Thyroid gland (tissue), 4 donors: ENCODE measurements at regions not wholly inside any gene's neighbourhood (a gene's known extent, or its start where the extent isn't known, plus 50 kb on each side); places are given as distances from the start of the nearest gene placed in this dataset.

Experiments
- DNase-seq, 2 donors: peaks; one replicate each; pipeline ENCODE4 v3.0.0-alpha.2; 2019
- H3K27ac ChIP-seq, 3 donors: fragments of 200-600 bp; sonication (generic); 1 replicate in 2 of 3; 2 replicates in 1 of 3; pipeline ENCODE4 v1.5.1; 2016 to 2019; ENCODE audit warnings: mild to moderate bottlenecking in 1 of 3, moderate library complexity in 1 of 3
- H3K27me3 ChIP-seq: fragments of 200-600 bp; sonication (generic); one replicate; pipeline ENCODE4 v1.5.1; 2019
- H3K36me3 ChIP-seq, 2 donors: fragments of 200-600 bp; sonication (generic); one replicate each; pipeline ENCODE4 v1.5.1; 2016 to 2019
- H3K4me1 ChIP-seq, 2 donors: fragments of 200-600 bp; sonication (generic); one replicate each; pipeline ENCODE4 v1.5.1; 2017 to 2019
- H3K4me3 ChIP-seq, 3 donors: fragments of 200-600 bp; sonication (generic); replicated peaks in 1 of 3; 1 replicate in 2 of 3; 2 replicates in 1 of 3; pipeline ENCODE4 v1.5.1; 2016; ENCODE audit warnings: mild to moderate bottlenecking in 1 of 3
- H3K9me3 ChIP-seq: fragments of 200-600 bp; sonication (generic); one replicate; pipeline ENCODE4 v1.5.1; 2017
- CTCF ChIP-seq, 6 experiments: fragments of 200-600 bp in 3 of 6; fragments of 450-650 bp in 3 of 6; sonication (generic) in 3 of 6; IDR thresholded peaks; one replicate each; pipeline ENCODE4 v1.5.1; 2016 to 2019; ENCODE audit warnings: antibody characterized with exemption in 6 of 6, mild to moderate bottlenecking in 2 of 6, inconsistent platforms in 1 of 6, moderate library complexity in 1 of 6
- POLR2A ChIP-seq, 2 donors: fragments of 450-650 bp; IDR thresholded peaks; one replicate each; pipeline ENCODE4 v1.6.1; 2017; ENCODE audit warnings: antibody characterized with exemption in 2 of 2, mild to moderate bottlenecking in 2 of 2, moderate library complexity in 1 of 2
- WGBS, 2 donors: methylation state at CpG; one replicate each; pipeline ENCODE4 v1.1.5; 2017; 5-methylcytosine and 5-hydroxymethylcytosine counted together
- intact Hi-C: fragments of 100-400 bp; cut with DNase I; formaldehyde crosslinking; loops from one replicate; pipeline ENCODE4 v1.15.1; 2023

GRCh38 chr15:36330598-36330997, 248.8 kb upstream of the CDIN1 start:
- Histone ChIP-seq H3K4me1 (no peaks in the 10 kb centered on the region), H3K4me3 (no peak overlapping the region), H3K36me3 (no peaks in the 10 kb centered on the region), H3K9me3 (no peaks in the 10 kb centered on the region), H3K27ac (no peak overlapping the region), H3K27me3 (no peaks in the 10 kb centered on the region)
- WGBS, 2 donors = 66 to 74% methylated on average over 3 of the region's 3 CpGs
- TF ChIP-seq POLR2A (IDR thresholded peaks at IDR 0.05) (no peak), CTCF (IDR thresholded peaks at IDR 0.05) (no peak)
- intact Hi-C loops = no loop called here
- no peak for DNase-seq

- H3K27ac ChIP-seq = no peak overlapping the region
- no peak overlapping the region for H3K4me3 ChIP-seq
- no peaks in the 10 kb centered on the region for H3K4me1 ChIP-seq
- TF ChIP-seq CTCF (IDR thresholded peaks at IDR 0.05) = no peak
- no peak for TF ChIP-seq POLR2A (IDR thresholded peaks at IDR 0.05)
- H3K27me3 ChIP-seq = no peaks in the 10 kb centered on the region
- 73 to 74% methylated on average over 6 of the region's 6 CpGs for WGBS, 2 donors
- H3K36me3 ChIP-seq = no peaks in the 10 kb centered on the region
- intact Hi-C loops = no loop called here
- DNase-seq = no peak
- no peaks in the 10 kb centered on the region for H3K9me3 ChIP-seq
These were observed 247.7 kb upstream of the CDIN1 start for GRCh38 chr15:36331531-36332275.

GRCh38 chr15:36332301-36332700, 247.1 kb upstream of the CDIN1 start:
- H3K27ac ChIP-seq = no peak overlapping the region
- no peak for TF ChIP-seq CTCF (IDR thresholded peaks at IDR 0.05)
- TF ChIP-seq POLR2A (IDR thresholded peaks at IDR 0.05) = no peak
- H3K4me1 ChIP-seq = no peaks in the 10 kb centered on the region
- intact Hi-C loops = no loop called here
- 93 to 97% methylated on average over 2 of the region's 2 CpGs for WGBS, 2 donors
- H3K27me3 ChIP-seq = no peaks in the 10 kb centered on the region
- no peaks in the 10 kb centered on the region for H3K9me3 ChIP-seq
- H3K4me3 ChIP-seq = no peak overlapping the region
- no peaks in the 10 kb centered on the region for H3K36me3 ChIP-seq
- no peak for DNase-seq

DNA sequence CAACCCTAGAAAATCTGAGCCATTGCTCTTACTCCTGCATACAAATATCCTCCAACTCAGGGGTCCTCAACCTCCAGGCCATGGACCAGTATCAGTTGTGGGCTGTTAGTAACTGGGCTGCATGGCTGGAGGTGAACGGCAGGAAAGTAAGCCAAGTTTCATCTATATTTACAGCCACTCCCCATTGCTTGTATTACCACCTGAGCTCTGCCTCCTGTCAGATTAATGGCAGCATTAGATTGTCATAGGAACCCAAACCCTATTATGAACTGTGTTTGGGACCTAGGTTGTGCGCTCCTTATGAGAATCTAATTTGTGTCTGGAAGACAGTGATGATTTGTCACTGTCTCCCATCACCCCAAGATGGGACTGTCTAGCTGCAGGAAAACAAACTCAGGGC, 246.5 kb upstream of the CDIN1 start:
- Histone ChIP-seq H3K4me3 (no peak overlapping the region), H3K27ac (no peak overlapping the region), H3K4me1 (no peaks in the 10 kb centered on the region), H3K9me3 (no peaks in the 10 kb centered on the region), H3K27me3 (no peaks in the 10 kb centered on the region), H3K36me3 (no peaks in the 10 kb centered on the region)
- 91 to 100% methylated on average over 2 of the region's 2 CpGs for WGBS, 2 donors
- intact Hi-C loops = no loop called here
- DNase-seq = no peak
- TF ChIP-seq POLR2A (IDR thresholded peaks at IDR 0.05) = no peak
- no peak for TF ChIP-seq CTCF (IDR thresholded peaks at IDR 0.05)

GRCh38 chr15:36334059-36334458, 245.4 kb upstream of the CDIN1 start:
- H3K27ac ChIP-seq = no peak overlapping the region
- no peaks in the 10 kb centered on the region for H3K36me3 ChIP-seq
- no peak for TF ChIP-seq CTCF (IDR thresholded peaks at IDR 0.05)
- no peak for TF ChIP-seq POLR2A (IDR thresholded peaks at IDR 0.05)
- WGBS, 2 donors = 28 to 56% methylated on average over 3 of the region's 3 CpGs
- intact Hi-C loops = no loop called here
- no peak overlapping the region for H3K4me3 ChIP-seq
- no peak for DNase-seq
- H3K27me3 ChIP-seq = no peaks in the 10 kb centered on the region
- H3K4me1 ChIP-seq = no peaks in the 10 kb centered on the region
- no peaks in the 10 kb centered on the region for H3K9me3 ChIP-seq
